H1 (cell line): ENCODE measurements at regions not wholly inside any gene's neighbourhood (a gene's known extent, or its start where the extent isn't known, plus 50 kb on each side); places are given as distances from the start of the nearest gene placed in this dataset.

ENCODE experiments used
- BACH1 ChIP-seq: IDR thresholded peaks from 2 replicates; pipeline ENCODE4 v1.6.1; 2012; ENCODE audit warnings: low read length, improper control_type of control experiment
- EP300 ChIP-seq, 2 experiments: IDR thresholded peaks; 1 replicate in 1 of 2; 2 replicates in 1 of 2; pipeline ENCODE4 v1.6.1; 2011 to 2012; ENCODE audit warnings: low read depth in 2 of 2, low read length in 2 of 2, mild to moderate bottlenecking in 2 of 2, borderline replicate concordance in 1 of 2, inconsistent platforms in 1 of 2, moderate library complexity in 1 of 2
- EZH2 ChIP-seq: fragments of 200-600 bp; sonication (generic); IDR thresholded peaks from 2 replicates; pipeline ENCODE4 v1.7.1; 2012; ENCODE audit warnings: low read depth, mild to moderate bottlenecking, moderate library complexity, low read length, inconsistent platforms; ENCODE audit not compliant: severe bottlenecking
- SIX5 ChIP-seq: IDR thresholded peaks from 2 replicates; pipeline ENCODE4 v1.6.1; 2011; ENCODE audit warnings: mild to moderate bottlenecking, low read depth, low read length
- TF ChIP-seq, protein P1 (sequence below), 3 experiments: IDR thresholded peaks; 1 replicate in 2 of 3; 2 replicates in 1 of 3; pipeline versions ENCODE4 v1.5.1 to v1.6.1; 2011; ENCODE audit warnings: low read length in 3 of 3, mild to moderate bottlenecking in 3 of 3, inconsistent platforms in 2 of 3, low read depth in 1 of 3, moderate library complexity in 1 of 3; ENCODE audit not compliant: insufficient read depth in 1 of 3; ENCODE audit errors: control extremely low read depth in 1 of 3
- TF ChIP-seq, protein P2 (sequence below): IDR thresholded peaks from 2 replicates; pipeline ENCODE4 v1.6.1; 2012; ENCODE audit warnings: inconsistent platforms

DNA sequence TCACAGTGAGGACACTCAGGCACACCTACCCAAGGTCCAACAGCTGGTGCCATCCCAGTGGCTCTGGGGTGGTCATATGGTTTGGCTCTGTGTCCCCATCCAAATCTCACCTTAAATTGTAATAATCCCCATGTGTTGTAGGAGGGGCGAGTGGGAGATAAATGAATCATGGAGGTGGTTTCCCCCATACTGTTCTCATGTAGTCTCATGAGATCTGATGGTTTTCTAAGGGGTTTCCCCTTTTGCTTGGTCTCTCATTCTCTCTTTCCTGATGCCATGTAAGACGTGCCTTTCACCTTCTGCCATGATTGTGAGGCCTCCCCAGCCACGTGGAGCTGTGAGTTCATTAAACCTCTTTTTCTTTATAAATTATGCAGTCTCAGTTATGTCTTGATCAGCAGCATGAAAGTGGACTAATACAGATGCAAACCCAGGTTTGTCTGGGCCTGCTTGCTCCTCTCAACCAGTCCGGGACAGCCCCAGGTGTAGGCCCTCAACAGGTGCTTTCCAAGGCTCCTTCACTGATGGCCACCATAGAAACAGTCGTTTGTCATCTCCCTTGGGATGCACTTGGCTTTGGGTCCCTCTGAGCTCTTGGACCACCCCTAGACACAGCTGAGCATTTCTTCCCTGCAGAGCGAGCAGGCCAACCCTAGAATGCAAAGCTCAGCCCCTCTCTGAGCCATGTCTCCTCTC lies 101.3 kb upstream of the CTBP2 start:
- TF ChIP-seq, protein P1, sequence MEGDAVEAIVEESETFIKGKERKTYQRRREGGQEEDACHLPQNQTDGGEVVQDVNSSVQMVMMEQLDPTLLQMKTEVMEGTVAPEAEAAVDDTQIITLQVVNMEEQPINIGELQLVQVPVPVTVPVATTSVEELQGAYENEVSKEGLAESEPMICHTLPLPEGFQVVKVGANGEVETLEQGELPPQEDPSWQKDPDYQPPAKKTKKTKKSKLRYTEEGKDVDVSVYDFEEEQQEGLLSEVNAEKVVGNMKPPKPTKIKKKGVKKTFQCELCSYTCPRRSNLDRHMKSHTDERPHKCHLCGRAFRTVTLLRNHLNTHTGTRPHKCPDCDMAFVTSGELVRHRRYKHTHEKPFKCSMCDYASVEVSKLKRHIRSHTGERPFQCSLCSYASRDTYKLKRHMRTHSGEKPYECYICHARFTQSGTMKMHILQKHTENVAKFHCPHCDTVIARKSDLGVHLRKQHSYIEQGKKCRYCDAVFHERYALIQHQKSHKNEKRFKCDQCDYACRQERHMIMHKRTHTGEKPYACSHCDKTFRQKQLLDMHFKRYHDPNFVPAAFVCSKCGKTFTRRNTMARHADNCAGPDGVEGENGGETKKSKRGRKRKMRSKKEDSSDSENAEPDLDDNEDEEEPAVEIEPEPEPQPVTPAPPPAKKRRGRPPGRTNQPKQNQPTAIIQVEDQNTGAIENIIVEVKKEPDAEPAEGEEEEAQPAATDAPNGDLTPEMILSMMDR (IDR thresholded peaks at IDR 0.05; ENCODE audit: control extremely low read depth in 1 of 3, insufficient read depth in 1 of 3, low read depth in 1 of 3, low read length in 3 of 3) = no peak
- TF ChIP-seq EP300 (IDR thresholded peaks at IDR 0.05; ENCODE audit: borderline replicate concordance in 1 of 2, low read depth in 2 of 2, low read length in 2 of 2) (no peak), SIX5 (no peak), EZH2 (no peak), BACH1 (no peak)
- TF ChIP-seq, protein P2, sequence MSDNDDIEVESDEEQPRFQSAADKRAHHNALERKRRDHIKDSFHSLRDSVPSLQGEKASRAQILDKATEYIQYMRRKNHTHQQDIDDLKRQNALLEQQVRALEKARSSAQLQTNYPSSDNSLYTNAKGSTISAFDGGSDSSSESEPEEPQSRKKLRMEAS = no peak
